ENCODE measurements at regions not wholly inside any gene's neighbourhood (a gene's known extent, or its start where the extent isn't known, plus 50 kb on each side); places are given as distances from the start of the nearest gene placed in this dataset.

GRCh38 chr6:95274686-95275235 lies 302.6 kb upstream of the MANEA start:
- H3K4me3 ChIP-seq (ENCODE audit: low read depth, low read length): no peak overlapping the region
- DNase-seq (ENCODE audit: low read depth): no peak
- no peaks in the 10 kb centered on the region for H3K27me3 ChIP-seq (ENCODE audit: control insufficient read depth, insufficient read depth, low read length)
- no peak for TF ChIP-seq CTCF (IDR thresholded peaks at IDR 0.05; ENCODE audit: insufficient read depth, low read length, poor library complexity, severe bottlenecking)
- H3K36me3 ChIP-seq (ENCODE audit: control insufficient read depth, insufficient read depth, low read length): no peaks in the 10 kb centered on the region

GRCh38 chr6:95279616-95280015 lies 297.7 kb upstream of the MANEA start:
- Histone ChIP-seq H3K4me3 (ENCODE audit: low read depth, low read length) (no peak overlapping the region), H3K27me3 (ENCODE audit: control insufficient read depth, insufficient read depth, low read length) (no peaks in the 10 kb centered on the region), H3K36me3 (ENCODE audit: control insufficient read depth, insufficient read depth, low read length) (no peaks in the 10 kb centered on the region)
- TF ChIP-seq CTCF (IDR thresholded peaks at IDR 0.05; ENCODE audit: insufficient read depth, low read length, poor library complexity, severe bottlenecking): no peak
- no peak for DNase-seq (ENCODE audit: low read depth)

GRCh38 chr6:95280686-95281273 lies 296.6 kb upstream of the MANEA start:
- no peak for DNase-seq (ENCODE audit: low read depth)
- no peaks in the 10 kb centered on the region for H3K27me3 ChIP-seq (ENCODE audit: control insufficient read depth, insufficient read depth, low read length)
- H3K4me3 ChIP-seq (ENCODE audit: low read depth, low read length): no peak overlapping the region
- H3K36me3 ChIP-seq (ENCODE audit: control insufficient read depth, insufficient read depth, low read length): no peaks in the 10 kb centered on the region
- TF ChIP-seq CTCF (IDR thresholded peaks at IDR 0.05; ENCODE audit: insufficient read depth, low read length, poor library complexity, severe bottlenecking): peak; percentile 31

- no peaks in the 10 kb centered on the region for H3K36me3 ChIP-seq (ENCODE audit: control insufficient read depth, insufficient read depth, low read length)
- no peaks in the 10 kb centered on the region for H3K27me3 ChIP-seq (ENCODE audit: control insufficient read depth, insufficient read depth, low read length)
- no peak for DNase-seq (ENCODE audit: low read depth)
- no peak overlapping the region for H3K4me3 ChIP-seq (ENCODE audit: low read depth, low read length)
- TF ChIP-seq CTCF (IDR thresholded peaks at IDR 0.05; ENCODE audit: insufficient read depth, low read length, poor library complexity, severe bottlenecking): no peak
Observed at GRCh38 chr6:95285881-95286280, 291.5 kb upstream of the MANEA start.

- no peak for TF ChIP-seq CTCF (IDR thresholded peaks at IDR 0.05; ENCODE audit: insufficient read depth, low read length, poor library complexity, severe bottlenecking)
- Histone ChIP-seq H3K36me3 (ENCODE audit: control insufficient read depth, insufficient read depth, low read length) (no peaks in the 10 kb centered on the region), H3K27me3 (ENCODE audit: control insufficient read depth, insufficient read depth, low read length) (no peaks in the 10 kb centered on the region), H3K4me3 (ENCODE audit: low read depth, low read length) (no peak overlapping the region)
- no peak for DNase-seq (ENCODE audit: low read depth)
Observed at GRCh38 chr6:95286874-95287273, 290.5 kb upstream of the MANEA start.

- TF ChIP-seq CTCF (IDR thresholded peaks at IDR 0.05; ENCODE audit: insufficient read depth, low read length, poor library complexity, severe bottlenecking): no peak
- Histone ChIP-seq H3K27me3 (ENCODE audit: control insufficient read depth, insufficient read depth, low read length) (no peaks in the 10 kb centered on the region), H3K4me3 (ENCODE audit: low read depth, low read length) (no peak overlapping the region), H3K36me3 (ENCODE audit: control insufficient read depth, insufficient read depth, low read length) (no peaks in the 10 kb centered on the region)
- DNase-seq (ENCODE audit: low read depth): no peak
Observed at GRCh38 chr6:95288251-95288650, 289.1 kb upstream of the MANEA start.
